ENCODE measurements at regions not wholly inside any gene's neighbourhood (a gene's known extent, or its start where the extent isn't known, plus 50 kb on each side); places are given as distances from the start of the nearest gene placed in this dataset.

DNA sequence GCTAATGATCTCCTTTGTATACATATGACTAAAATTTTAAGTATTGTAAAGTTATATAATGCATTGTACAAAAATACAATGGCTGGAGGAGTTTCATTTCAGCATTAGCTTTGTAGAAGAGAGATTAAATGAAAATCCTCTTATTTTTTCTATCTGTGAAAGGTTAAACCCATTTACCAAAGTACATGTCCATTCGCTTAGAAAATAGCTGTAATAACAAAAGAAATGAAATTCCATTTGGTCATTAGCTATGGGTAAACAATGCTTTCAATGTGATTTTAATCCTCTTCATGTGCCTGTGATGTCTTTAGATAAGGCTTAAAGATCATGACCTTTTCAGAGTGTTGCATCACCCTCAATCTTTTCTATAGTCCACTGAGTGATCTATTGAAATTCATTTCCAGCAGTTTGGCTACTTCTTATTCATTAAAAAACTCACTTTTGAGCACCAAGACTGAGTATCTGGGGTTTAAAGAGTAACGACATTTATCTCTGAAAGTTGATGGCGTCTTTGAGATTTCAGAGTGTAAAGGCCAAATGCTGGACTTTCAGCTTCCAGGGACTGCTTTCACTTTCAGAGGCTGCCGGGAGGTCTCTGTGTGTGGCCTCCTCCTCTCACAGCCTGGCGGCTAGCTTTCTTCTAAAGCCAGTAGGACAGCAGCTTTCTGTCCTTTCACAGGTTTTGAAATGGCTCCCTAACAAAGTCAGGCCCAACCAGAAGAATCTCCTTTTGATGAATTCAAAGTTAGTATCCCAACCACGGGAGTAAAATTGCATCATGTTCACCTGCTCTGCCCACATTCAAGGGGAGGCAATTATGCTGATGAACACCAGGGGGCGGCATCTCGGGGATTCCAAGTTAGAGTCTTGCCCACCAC, 701.4 kb upstream of the COBL start:
- H3K27ac ChIP-seq = no peak overlapping the region
- H3K36me3 ChIP-seq = no peaks in the 10 kb centered on the region
- no peaks in the 10 kb centered on the region for H3K27me3 ChIP-seq
- H3K9me3 ChIP-seq = no peaks in the 10 kb centered on the region
- TF ChIP-seq, protein P1, sequence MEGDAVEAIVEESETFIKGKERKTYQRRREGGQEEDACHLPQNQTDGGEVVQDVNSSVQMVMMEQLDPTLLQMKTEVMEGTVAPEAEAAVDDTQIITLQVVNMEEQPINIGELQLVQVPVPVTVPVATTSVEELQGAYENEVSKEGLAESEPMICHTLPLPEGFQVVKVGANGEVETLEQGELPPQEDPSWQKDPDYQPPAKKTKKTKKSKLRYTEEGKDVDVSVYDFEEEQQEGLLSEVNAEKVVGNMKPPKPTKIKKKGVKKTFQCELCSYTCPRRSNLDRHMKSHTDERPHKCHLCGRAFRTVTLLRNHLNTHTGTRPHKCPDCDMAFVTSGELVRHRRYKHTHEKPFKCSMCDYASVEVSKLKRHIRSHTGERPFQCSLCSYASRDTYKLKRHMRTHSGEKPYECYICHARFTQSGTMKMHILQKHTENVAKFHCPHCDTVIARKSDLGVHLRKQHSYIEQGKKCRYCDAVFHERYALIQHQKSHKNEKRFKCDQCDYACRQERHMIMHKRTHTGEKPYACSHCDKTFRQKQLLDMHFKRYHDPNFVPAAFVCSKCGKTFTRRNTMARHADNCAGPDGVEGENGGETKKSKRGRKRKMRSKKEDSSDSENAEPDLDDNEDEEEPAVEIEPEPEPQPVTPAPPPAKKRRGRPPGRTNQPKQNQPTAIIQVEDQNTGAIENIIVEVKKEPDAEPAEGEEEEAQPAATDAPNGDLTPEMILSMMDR (IDR thresholded peaks at IDR 0.05) = no peak
- intact Hi-C loops (cut with DNase I; ENCODE audit: low total_unique reads) = no loop called here
- no peak overlapping the region for H3K4me3 ChIP-seq
- no peak for DNase-seq
- no peaks in the 10 kb centered on the region for H3K4me1 ChIP-seq

DNA sequence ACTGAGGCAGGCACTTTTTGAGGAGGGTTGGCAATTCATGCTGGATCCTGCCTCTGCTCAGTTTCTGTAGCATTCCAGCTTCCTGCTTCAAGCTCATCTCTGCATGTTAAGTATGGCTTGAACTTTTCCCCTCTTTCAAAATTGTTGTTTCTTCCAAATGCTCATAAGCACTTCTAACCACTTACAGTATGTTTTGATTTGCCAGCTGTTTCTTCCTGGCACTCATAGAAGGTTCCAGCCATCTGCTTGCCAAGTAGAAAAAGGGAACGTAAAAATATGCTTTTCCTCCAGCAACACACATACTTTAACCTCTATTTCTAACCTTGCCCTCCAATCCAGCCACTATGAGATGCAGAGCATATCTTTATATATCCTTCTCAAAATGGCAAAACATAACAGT, 692.6 kb upstream of the COBL start:
- Histone ChIP-seq H3K9me3 (no peaks in the 10 kb centered on the region), H3K27me3 (no peaks in the 10 kb centered on the region), H3K4me3 (no peak overlapping the region), H3K4me1 (no peaks in the 10 kb centered on the region), H3K36me3 (no peaks in the 10 kb centered on the region), H3K27ac (no peak overlapping the region)
- TF ChIP-seq, protein P1 (IDR thresholded peaks at IDR 0.05) = no peak
- DNase-seq = no peak
- intact Hi-C loops (cut with DNase I; ENCODE audit: low total_unique reads) = no loop called here

DNA sequence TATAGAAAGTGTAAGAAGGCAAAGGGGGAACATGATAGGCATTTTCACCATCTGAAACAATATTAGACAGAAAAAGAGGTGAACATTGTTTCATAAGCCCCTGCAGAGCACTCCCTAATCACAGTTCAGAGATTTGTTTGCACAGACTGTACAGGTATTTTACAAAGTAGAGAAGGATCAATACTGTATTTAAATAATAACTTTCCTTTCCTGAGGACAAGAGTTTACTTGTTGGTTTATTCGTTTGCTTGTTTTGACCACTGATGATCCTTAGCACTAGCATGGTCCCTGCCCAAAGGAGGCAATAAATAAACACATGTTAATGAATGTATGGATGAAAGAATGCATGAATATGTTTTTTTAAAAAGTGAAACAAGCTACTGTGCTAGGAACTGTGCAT, 690.1 kb upstream of the COBL start:
- intact Hi-C loops (cut with DNase I; ENCODE audit: low total_unique reads) = no loop called here
- TF ChIP-seq, protein P1 (IDR thresholded peaks at IDR 0.05) = no peak
- no peaks in the 10 kb centered on the region for H3K36me3 ChIP-seq
- no peak overlapping the region for H3K27ac ChIP-seq
- H3K27me3 ChIP-seq = no peaks in the 10 kb centered on the region
- DNase-seq = no peak
- no peaks in the 10 kb centered on the region for H3K9me3 ChIP-seq
- H3K4me1 ChIP-seq = no peaks in the 10 kb centered on the region
- H3K4me3 ChIP-seq = no peak overlapping the region

DNA sequence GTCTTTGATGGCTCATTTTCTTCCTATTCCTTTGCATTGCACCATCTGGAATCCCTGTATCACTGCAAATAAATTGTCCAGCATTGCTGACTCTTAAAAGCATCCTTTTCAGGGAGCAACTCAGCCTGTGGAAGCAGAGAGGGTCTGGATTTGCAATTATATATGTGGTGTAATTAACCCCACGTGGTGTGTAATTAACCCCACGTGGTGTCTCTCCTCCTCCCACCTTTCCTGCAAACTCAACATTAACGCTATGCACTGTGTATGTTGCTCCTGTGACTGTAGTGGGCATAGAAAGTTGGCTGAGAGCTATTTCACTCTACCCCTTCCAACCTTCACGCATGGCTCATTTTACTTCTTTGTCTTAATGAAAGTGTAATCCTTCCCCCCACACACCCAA, 689.0 kb upstream of the COBL start:
- TF ChIP-seq, protein P1 (IDR thresholded peaks at IDR 0.05) = no peak
- intact Hi-C loops (cut with DNase I; ENCODE audit: low total_unique reads) = no loop called here
- no peaks in the 10 kb centered on the region for H3K36me3 ChIP-seq
- no peak for DNase-seq
- H3K4me1 ChIP-seq = no peaks in the 10 kb centered on the region
- H3K9me3 ChIP-seq = no peaks in the 10 kb centered on the region
- H3K27ac ChIP-seq = no peak overlapping the region
- no peaks in the 10 kb centered on the region for H3K27me3 ChIP-seq
- no peak overlapping the region for H3K4me3 ChIP-seq

DNA sequence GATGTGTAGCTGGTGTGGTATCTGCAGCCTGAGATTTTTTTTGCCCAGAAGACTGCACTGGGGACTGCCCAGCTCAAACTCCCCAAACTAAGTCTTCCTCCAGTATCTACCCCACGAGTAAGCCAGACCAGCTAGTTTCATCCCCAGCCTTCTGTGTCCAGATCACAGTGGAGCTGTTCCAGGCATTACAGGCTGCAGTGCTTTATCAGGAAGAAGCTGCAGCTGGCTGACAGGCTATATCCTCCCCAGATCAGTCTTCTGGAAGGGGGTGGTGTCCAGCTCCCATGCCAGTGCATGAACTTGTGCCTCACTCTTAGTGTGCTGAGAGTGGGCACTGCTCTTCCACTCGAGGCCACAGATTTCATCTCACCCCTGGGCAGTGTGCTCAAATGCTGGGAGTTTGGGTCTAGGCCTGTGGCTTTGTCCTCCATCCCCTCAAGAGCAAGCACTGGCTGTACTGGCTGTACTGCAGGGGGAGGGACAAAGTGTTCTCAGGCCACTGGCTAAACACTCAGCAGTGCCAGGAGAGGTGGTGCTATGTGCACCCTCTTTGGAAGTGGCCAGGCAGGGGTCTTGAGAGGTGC, 679.1 kb upstream of the COBL start:
- H3K27me3 ChIP-seq = no peaks in the 10 kb centered on the region
- peaks cover 0 to 8% (median 3%) of the 10 kb centered on the region in 3 donors for H3K9me3 ChIP-seq
- intact Hi-C loops (cut with DNase I; ENCODE audit: low total_unique reads) = no loop called here
- no peaks in the 10 kb centered on the region for H3K36me3 ChIP-seq
- DNase-seq = no peak
- H3K4me1 ChIP-seq = no peaks in the 10 kb centered on the region
- TF ChIP-seq, protein P1 (IDR thresholded peaks at IDR 0.05) = no peak
- H3K27ac ChIP-seq = no peak overlapping the region
- H3K4me3 ChIP-seq = no peak overlapping the region

Measured in tibial artery (tissue), 4 donors.